ENCODE measurements at regions not wholly inside any gene's neighbourhood (a gene's known extent, or its start where the extent isn't known, plus 50 kb on each side); places are given as distances from the start of the nearest gene placed in this dataset.

DNA sequence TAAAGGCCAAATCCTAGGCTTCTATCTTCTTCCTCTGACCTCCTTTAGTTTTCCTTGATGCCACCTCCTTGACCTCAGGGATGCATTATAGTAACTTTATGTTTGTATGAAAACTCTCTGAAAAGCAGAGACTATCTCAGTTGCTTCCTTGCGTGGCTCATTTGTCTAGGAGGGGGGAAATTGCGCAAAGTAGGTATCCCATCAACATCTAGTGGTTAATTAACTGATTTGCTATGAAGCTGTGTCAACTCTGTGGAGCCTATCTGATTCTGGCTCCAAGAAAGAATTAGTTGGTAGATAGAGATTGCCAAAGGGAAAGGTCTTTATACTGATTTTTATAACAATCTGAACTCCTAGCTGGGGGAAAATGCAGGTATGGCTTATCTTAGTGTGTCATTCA is 82.1 kb upstream of the FRY start:
- TF ChIP-seq CTCF (IDR thresholded peaks at IDR 0.05) = no peak
- TF ChIP-seq POLR2A (IDR thresholded peaks at IDR 0.05) = no peak
- TF ChIP-seq EP300 (IDR thresholded peaks at IDR 0.05) = no peak
